AG09319 (cell line): ENCODE measurements at regions not wholly inside any gene's neighbourhood (a gene's known extent, or its start where the extent isn't known, plus 50 kb on each side); places are given as distances from the start of the nearest gene placed in this dataset.
"Not testable (repeated sequence)": the region's sequence is repeated elsewhere in the genome, so short reads cannot be mapped to it uniquely, and the experiment has no call there.

Experiments
- DNase-seq: peaks from one replicate; pipeline ENCODE4 v3.0.0-alpha.2; 2010; ENCODE audit warnings: low read depth; ENCODE audit errors: extremely low read depth
- TF ChIP-seq, protein P1 (sequence below): IDR thresholded peaks from 2 replicates; pipeline ENCODE4 v1.5.1; 2011; ENCODE audit warnings: low read depth, mild to moderate bottlenecking, inconsistent platforms, low read length, moderate library complexity

DNA sequence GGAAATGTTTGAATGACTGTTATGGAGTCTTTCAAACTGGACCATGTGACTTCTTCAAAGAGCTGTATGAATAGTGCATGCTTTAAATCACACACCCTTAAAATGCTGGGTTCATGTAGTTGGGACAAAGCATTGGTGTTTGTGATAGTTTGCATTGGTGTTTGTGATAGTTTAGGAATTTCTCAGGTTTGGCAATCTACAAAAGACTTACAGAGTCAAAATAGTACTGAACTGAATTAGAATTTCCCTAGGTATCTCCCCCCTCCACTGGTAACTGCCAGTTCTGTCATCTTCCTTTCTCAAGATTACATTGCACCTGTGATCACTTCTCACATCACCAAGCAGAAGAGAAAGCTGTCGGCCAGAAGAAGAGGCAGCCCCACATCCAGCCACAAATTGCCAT is 261.1 kb downstream of the GATA3 start:
- DNase-seq, result no peak

DNA sequence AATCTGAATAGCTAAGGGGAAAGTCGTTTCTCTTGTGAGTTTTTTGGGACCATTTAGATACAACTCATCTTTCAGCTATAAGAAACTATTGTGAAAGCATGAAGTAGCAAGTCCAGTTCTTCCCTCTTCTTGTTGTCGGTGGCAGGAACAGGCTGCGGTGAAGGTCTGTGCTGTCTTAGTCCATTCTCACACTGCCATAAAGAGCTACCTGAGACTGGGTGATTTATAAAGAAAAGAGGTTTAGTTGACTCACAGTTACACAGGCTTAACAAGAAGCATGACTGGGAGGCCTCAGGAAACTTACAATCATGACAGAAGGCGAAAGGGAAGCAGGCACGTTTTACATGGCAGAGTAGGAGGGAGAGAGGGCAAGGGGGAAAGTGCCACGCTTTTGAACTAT is 261.8 kb downstream of the GATA3 start:
- DNase-seq, result no peak
- TF ChIP-seq, protein P1, sequence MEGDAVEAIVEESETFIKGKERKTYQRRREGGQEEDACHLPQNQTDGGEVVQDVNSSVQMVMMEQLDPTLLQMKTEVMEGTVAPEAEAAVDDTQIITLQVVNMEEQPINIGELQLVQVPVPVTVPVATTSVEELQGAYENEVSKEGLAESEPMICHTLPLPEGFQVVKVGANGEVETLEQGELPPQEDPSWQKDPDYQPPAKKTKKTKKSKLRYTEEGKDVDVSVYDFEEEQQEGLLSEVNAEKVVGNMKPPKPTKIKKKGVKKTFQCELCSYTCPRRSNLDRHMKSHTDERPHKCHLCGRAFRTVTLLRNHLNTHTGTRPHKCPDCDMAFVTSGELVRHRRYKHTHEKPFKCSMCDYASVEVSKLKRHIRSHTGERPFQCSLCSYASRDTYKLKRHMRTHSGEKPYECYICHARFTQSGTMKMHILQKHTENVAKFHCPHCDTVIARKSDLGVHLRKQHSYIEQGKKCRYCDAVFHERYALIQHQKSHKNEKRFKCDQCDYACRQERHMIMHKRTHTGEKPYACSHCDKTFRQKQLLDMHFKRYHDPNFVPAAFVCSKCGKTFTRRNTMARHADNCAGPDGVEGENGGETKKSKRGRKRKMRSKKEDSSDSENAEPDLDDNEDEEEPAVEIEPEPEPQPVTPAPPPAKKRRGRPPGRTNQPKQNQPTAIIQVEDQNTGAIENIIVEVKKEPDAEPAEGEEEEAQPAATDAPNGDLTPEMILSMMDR, result no peak

More for the DNA sequence above, 261.1 kb downstream of the GATA3 start:
- TF ChIP-seq, protein P1, result no peak

DNA sequence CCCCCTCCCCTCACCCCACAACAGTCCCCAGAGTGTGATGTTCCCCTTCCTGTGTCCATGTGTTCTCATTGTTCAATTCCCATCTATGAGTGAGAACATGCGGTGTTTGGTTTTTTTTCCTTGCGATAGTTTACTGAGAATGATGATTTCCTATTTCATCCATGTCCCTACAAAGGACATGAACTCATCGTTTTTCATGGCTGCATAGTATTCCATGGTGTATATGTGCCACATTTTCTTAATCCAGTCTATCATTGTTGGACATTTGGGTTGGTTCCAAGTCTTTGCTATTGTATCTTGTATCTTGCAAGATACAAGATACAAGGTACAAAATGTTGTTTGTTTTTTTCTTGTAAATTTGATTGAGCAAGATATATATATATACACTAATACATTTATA is 263.9 kb downstream of the GATA3 start:
- DNase-seq, result not testable (repeated sequence)

DNA sequence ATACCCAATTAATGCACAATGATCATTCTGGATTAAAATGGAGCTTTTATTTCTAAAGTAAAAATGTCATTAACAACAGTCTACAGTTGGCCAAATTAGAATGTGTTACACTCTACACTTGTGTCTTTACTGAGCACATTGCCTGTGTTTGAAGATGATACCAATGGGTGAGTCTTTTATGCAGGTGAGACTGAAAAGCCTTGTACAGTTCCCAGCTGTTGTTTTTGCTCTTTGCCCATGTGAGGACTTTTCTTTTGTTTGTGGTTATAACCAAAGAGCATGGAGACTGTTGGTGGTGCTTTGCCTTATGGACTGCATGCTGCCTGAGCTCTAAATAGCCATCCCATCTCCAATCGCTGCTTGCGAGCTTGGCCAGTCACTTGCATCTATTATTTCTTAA is 264.5 kb downstream of the GATA3 start:
- TF ChIP-seq, protein P1, result no peak
- DNase-seq, result no peak

DNA sequence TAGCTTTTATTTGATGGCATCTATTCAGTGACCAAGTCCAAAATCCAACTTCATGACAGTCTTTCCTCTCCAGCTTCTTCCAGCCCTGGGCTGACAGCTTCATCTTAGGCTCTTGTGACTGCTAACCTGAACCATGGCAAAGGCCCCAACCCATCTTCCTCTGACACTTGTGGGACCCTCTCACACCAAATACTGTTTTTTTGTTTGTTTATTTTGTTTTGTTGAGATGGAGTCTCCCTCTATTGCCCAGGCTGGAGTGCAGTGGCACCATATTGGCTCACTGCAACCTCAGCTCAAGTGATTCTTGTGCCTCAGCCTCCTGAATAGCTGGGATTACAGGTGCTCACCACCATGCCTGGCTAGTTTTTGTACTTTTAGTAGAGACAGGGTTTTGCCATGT is 265.2 kb downstream of the GATA3 start:
- DNase-seq, result no peak
- TF ChIP-seq, protein P1, result no peak

DNA sequence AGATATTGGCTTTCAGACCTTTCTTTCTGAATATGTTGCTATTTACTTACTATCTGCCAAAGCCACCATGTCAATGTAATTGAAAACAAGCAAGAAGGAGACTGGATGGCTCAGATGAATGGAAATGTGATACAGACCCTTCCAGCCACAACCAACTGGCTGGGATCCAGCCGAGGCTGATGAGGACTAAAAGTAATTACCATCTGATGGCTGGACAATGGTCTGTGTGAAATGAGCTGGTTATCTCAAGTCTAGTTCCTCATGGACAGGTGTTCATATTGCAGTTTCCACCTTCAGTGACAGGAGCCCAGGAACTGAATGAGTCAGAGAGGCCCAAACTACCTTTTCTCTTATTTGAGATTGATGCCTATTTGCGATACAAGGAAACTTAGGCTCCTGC is 267.5 kb downstream of the GATA3 start:
- TF ChIP-seq, protein P1, result no peak
- no peak for DNase-seq

DNA sequence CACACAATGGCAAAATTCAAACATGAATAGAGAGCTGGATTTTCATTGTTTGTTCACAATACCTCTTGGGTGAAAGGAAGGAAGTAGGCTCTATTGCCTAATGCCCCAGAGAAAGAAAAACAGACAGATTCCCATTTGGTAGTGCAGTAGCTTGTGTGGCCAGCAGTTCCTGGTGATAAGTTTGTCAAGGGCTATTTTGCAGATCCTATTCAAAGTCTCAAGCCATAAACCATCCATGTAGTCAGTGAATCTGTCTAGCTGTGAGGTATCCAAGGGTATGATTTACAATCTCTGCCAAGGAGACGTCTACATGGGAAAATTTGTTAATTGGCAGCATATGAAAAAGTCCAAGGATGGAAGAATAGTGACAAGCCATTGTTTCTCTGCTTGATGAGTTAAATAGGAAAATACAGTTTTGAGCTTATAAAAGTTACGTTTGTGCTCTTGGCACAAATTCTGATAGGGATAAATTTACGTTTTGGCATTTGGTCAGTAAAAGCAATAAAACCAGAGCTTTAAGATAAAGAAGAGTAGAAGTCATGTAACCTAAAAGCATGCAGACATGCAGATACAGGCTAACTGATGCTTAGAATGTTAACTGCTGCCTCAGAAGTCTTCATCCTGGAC is 269.1 kb downstream of the GATA3 start:
- DNase-seq, result no peak
- TF ChIP-seq, protein P1, result no peak
